A549 (cell line): ENCODE measurements at regions not wholly inside any gene's neighbourhood (a gene's known extent, or its start where the extent isn't known, plus 50 kb on each side); places are given as distances from the start of the nearest gene placed in this dataset.

Experiments used
- ATAC-seq, 2 experiments: fragments of 200-7000 bp in 1 of 2; fragments of >200 bp in 1 of 2; cut with Nextera tagmentation in 1 of 2; cut with Tn5 transposase in 1 of 2; 3 replicates each; pipeline versions ENCODE4 v1.8.0 to v1.9.1; 2018 to 2020; ENCODE audit warnings: mild to moderate bottlenecking in 1 of 2, moderate library complexity in 1 of 2
- CTCF ChIA-PET: fragments of 300-600 bp; sonication (Branson Sonifier 250); formaldehyde crosslinking; extraction: SDS; loops from one replicate; lab custom pipeline; 2021; ENCODE audit warnings: antibody characterized with exemption, inconsistent platforms; lab: Yijun Ruan, JAX
- POLR2A ChIA-PET: fragments of 350-600 bp; formaldehyde crosslinking; extraction: SDS; loops from one replicate; lab custom pipeline; 2021; ENCODE audit warnings: antibody characterized with exemption, inconsistent platforms; lab: Yijun Ruan, JAX
- DNase-seq, 2 experiments: peaks; one replicate each; pipeline versions ENCODE4 v3.0.0 to v3.0.0-alpha.2; 2011 to 2016; ENCODE audit warnings: low read depth in 1 of 2, low spot score in 1 of 2
- FAIRE-seq: peaks from 2 replicates; lab custom pipeline; 2011; peaks lifted over from hg19 to GRCh38; lab: Jason Lieb, UNC
- H3K27ac ChIP-seq, 2 experiments: fragments of >200 bp; sonication (Bioruptor Twin); formaldehyde crosslinking; 3 replicates each; pipeline ENCODE4 v1.5.1; 2016 to 2017
- H3K4me1 ChIP-seq: fragments of >200 bp; sonication (Bioruptor Twin); formaldehyde crosslinking; 3 replicates; pipeline ENCODE4 v1.6.1; 2016
- H3K4me2 ChIP-seq: fragments of >200 bp; sonication (Bioruptor Twin); formaldehyde crosslinking; 3 replicates; pipeline ENCODE4 v1.6.1; 2016
- H3K4me3 ChIP-seq: fragments of >200 bp; sonication (Bioruptor Twin); formaldehyde crosslinking; 3 replicates; pipeline ENCODE4 v1.5.1; 2016
- H3K9me3 ChIP-seq: fragments of >200 bp; sonication (Bioruptor Twin); formaldehyde crosslinking; 3 replicates; pipeline ENCODE4 v1.6.1; 2016
- ATOH8 ChIP-seq: fragments of 250-450 bp; sonication (Bioruptor Pico); IDR thresholded peaks from 2 replicates; pipeline ENCODE4 v1.5.0; 2020; ENCODE audit warnings: low read depth, mild to moderate bottlenecking, moderate library complexity
- BCL3 ChIP-seq: fragments of >200 bp; sonication (Bioruptor Twin); formaldehyde crosslinking; IDR thresholded peaks from 3 replicates; pipeline ENCODE4 v1.6.1; 2016
- CBX2 ChIP-seq: fragments of 200-600 bp; sonication (generic); IDR thresholded peaks from 2 replicates; pipeline ENCODE4 v1.6.1; 2016; ENCODE audit warnings: low read depth, mild to moderate bottlenecking, borderline replicate concordance
- CBX8 ChIP-seq: fragments of 200-600 bp; sonication (generic); IDR thresholded peaks from 2 replicates; pipeline ENCODE4 v1.6.1; 2016
- CTCF ChIP-seq: fragments of >200 bp; sonication (Bioruptor Twin); formaldehyde crosslinking; IDR thresholded peaks from 3 replicates; pipeline ENCODE4 v1.5.1; 2016
- E2F6 ChIP-seq: IDR thresholded peaks from 2 replicates; pipeline ENCODE4 v1.6.1; 2012; ENCODE audit warnings: low read depth, borderline replicate concordance
- EP300 ChIP-seq, 2 experiments: fragments of >200 bp; sonication (Bioruptor Twin); formaldehyde crosslinking; IDR thresholded peaks; 2 replicates in 1 of 2; 3 replicates in 1 of 2; pipeline ENCODE4 v1.6.1; 2016 to 2017
- GATA3 ChIP-seq: IDR thresholded peaks from 2 replicates; pipeline ENCODE4 v1.6.1; 2012; ENCODE audit warnings: borderline replicate concordance
- HEYL ChIP-seq: fragments of 250-450 bp; sonication (Bioruptor Pico); IDR thresholded peaks from 2 replicates; pipeline ENCODE4 v1.8.0; 2021; ENCODE audit warnings: mild to moderate bottlenecking, moderate library complexity
- HOXA7 ChIP-seq: fragments of 250-450 bp; sonication (Bioruptor Pico); IDR thresholded peaks from 2 replicates; pipeline ENCODE4 v1.5.0; 2020; ENCODE audit warnings: mild to moderate bottlenecking, moderate library complexity
- KDM1A ChIP-seq: fragments of 200-600 bp; sonication (generic); IDR thresholded peaks from 2 replicates; pipeline ENCODE4 v1.6.1; 2016; ENCODE audit warnings: low read depth, mild to moderate bottlenecking
- PBX3 ChIP-seq: IDR thresholded peaks from 2 replicates; pipeline ENCODE4 v1.6.1; 2012
- PHF8 ChIP-seq: fragments of 200-600 bp; sonication (generic); IDR thresholded peaks from 2 replicates; pipeline ENCODE4 v1.6.1; 2016; ENCODE audit warnings: low read depth, mild to moderate bottlenecking, antibody characterized with exemption, moderate library complexity, borderline replicate concordance
- ZC3H11A ChIP-seq: fragments of 450-650 bp; IDR thresholded peaks from 2 replicates; pipeline ENCODE4 v1.6.1; 2014; ENCODE audit warnings: antibody characterized with exemption, mild to moderate bottlenecking
- ZSCAN20 ChIP-seq: fragments of 250-450 bp; sonication (Bioruptor Pico); IDR thresholded peaks from 2 replicates; pipeline ENCODE4 v1.8.0; 2022; ENCODE audit warnings: mild to moderate bottlenecking, moderate library complexity
- WGBS: methylation state at CpG from one replicate; pipeline ENCODE4 v1.1.6; 2017; ENCODE audit errors: missing lambda C conversion rate; 5-methylcytosine and 5-hydroxymethylcytosine counted together

GRCh38 chr6:98287876-98288275 lies 546.5 kb upstream of the POU3F2 start:
- DNase-seq (no peak), ATAC-seq (no peak)
- Histone ChIP-seq H3K27ac (no peak overlapping the region), H3K4me2 (no peak overlapping the region), H3K4me3 (no peak overlapping the region), H3K4me1 (no peaks in the 10 kb centered on the region)
- CTCF ChIA-PET = interaction anchor here (1.6 kb wide), 1 partner anchor 16 kb away, joined by 3 read pairs; no protein-coding TSS in a partner anchor
- 3% methylated on average over 3 of the region's 3 CpGs for WGBS
- TF ChIP-seq GATA3 (no peak), ATOH8 (CRISPR knock-in tag) (no peak), CTCF (no peak), CBX2 (no peak), E2F6 (no peak)
- TF ChIP-seq, all 56 proteins: peak for 0
- FAIRE-seq = no peak
- H3K9me3 ChIP-seq = no peaks in the 10 kb centered on the region
- POLR2A ChIA-PET = no interaction called here

GRCh38 chr6:98292810-98293209 lies 541.6 kb upstream of the POU3F2 start:
- CTCF ChIA-PET = no interaction called here
- 14% methylated on average over 3 of the region's 3 CpGs for WGBS
- ATAC-seq (no peak), FAIRE-seq (no peak), DNase-seq (no peak)
- POLR2A ChIA-PET = no interaction called here
- TF ChIP-seq KDM1A (no peak), ZSCAN20 (CRISPR knock-in tag) (no peak), CBX8 (no peak), CTCF (no peak), HOXA7 (CRISPR knock-in tag) (no peak), GATA3 (no peak), PHF8 (no peak), PBX3 (no peak), HEYL (CRISPR knock-in tag) (no peak), ZC3H11A (no peak)
- H3K4me1 ChIP-seq = no peaks in the 10 kb centered on the region
- H3K27ac ChIP-seq = no peak overlapping the region
- no peak overlapping the region for H3K4me2 ChIP-seq
- no peaks in the 10 kb centered on the region for H3K9me3 ChIP-seq
- no peak overlapping the region for H3K4me3 ChIP-seq

- no peak overlapping the region for H3K4me3 ChIP-seq
- FAIRE-seq (no peak), DNase-seq (no peak), ATAC-seq (no peak)
- ChIA-PET CTCF (no interaction called here), POLR2A (no interaction called here)
- H3K27ac ChIP-seq = no peak overlapping the region
- WGBS = 3% methylated on average over 5 of the region's 5 CpGs
- H3K4me1 ChIP-seq = no peaks in the 10 kb centered on the region
- H3K4me2 ChIP-seq = no peak overlapping the region
- no peak for TF ChIP-seq CTCF
- no peak for TF ChIP-seq EP300 (IDR thresholded peaks at IDR 0.05)
- no peak for TF ChIP-seq BCL3
- H3K9me3 ChIP-seq = no peaks in the 10 kb centered on the region
Measured at GRCh38 chr6:98295515-98296175, 538.7 kb upstream of the POU3F2 start.
